ENCODE measurements at regions not wholly inside any gene's neighbourhood (a gene's known extent, or its start where the extent isn't known, plus 50 kb on each side); places are given as distances from the start of the nearest gene placed in this dataset.

DNA sequence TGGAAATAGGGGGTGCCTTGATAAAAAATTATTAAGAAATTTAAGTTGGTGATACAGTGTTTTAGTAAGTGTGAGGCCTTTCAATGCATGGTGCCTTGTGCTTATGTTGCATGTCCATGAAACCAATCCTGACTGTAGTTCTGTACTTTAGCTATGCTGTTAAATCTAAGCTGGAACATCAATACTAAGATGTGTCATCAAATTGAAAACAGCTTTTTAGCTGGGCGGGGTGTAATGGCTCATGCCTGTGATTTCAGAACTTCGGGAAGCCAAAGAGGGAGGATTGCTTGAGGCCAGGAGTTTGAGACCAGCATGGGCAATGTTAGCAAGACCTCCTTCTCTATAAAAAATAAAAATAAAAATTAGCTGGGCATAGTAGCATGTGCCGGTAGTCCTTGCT, 930.3 kb upstream of the PCDH9 start:
- TF ChIP-seq, protein P1, sequence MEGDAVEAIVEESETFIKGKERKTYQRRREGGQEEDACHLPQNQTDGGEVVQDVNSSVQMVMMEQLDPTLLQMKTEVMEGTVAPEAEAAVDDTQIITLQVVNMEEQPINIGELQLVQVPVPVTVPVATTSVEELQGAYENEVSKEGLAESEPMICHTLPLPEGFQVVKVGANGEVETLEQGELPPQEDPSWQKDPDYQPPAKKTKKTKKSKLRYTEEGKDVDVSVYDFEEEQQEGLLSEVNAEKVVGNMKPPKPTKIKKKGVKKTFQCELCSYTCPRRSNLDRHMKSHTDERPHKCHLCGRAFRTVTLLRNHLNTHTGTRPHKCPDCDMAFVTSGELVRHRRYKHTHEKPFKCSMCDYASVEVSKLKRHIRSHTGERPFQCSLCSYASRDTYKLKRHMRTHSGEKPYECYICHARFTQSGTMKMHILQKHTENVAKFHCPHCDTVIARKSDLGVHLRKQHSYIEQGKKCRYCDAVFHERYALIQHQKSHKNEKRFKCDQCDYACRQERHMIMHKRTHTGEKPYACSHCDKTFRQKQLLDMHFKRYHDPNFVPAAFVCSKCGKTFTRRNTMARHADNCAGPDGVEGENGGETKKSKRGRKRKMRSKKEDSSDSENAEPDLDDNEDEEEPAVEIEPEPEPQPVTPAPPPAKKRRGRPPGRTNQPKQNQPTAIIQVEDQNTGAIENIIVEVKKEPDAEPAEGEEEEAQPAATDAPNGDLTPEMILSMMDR (conservative IDR thresholded peaks at IDR 0.05; ENCODE audit: low read depth, low read length) = no peak
- TF ChIP-seq EZH2 (IDR thresholded peaks at IDR 0.05; ENCODE audit: low read length, unreplicated experiment) = no peak

Measured in PC-3 (cell line).